ENCODE measurements at regions not wholly inside any gene's neighbourhood (a gene's known extent, or its start where the extent isn't known, plus 50 kb on each side); places are given as distances from the start of the nearest gene placed in this dataset.

GRCh38 chr2:212708355-212708754, 169.8 kb upstream of the ERBB4 start:
- no peak for DNase-seq (ENCODE audit: low read depth)

DNA sequence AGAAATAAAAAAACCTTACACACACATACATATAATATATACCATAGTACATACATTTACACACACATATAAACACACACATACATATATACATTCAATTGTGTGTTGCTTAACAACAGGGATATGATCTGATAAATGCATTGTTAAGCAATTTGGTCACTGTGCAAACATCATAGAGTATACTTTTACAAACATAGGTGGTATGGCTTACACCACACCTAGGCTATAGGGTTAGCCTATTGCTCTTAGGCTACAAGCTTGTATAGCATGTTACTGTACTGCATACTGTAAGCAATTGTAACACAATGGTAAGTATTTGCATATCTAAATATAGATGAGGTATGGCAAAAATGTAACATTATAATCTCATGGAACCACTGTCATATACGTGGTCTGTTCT, 156.8 kb upstream of the ERBB4 start:
- no peak for DNase-seq (ENCODE audit: low read depth)

DNA sequence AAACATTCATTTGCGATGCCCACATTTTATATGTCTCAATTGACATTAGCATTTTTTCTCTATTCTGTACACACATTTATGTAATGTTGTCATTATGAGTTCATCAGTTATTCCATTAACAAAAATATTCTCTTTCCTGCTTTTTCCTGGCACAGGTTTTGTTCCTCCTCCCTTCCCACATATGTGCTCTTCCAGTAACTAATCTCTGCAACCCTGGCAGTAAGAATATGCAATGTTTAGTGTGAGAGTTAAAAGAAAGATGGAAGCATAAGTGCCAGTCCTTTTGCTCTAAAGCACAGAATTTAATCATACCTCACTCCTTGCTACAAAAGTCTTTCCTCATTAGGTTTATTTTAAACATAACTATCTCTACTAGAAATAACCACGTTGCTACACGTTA, 155.8 kb upstream of the ERBB4 start:
- DNase-seq (ENCODE audit: low read depth) = no peak

- DNase-seq (ENCODE audit: low read depth) = no peak
Observed at GRCh38 chr2:212692466-212692865, 153.9 kb upstream of the ERBB4 start.

- DNase-seq (ENCODE audit: low read depth) = peak; percentile 46
Observed at GRCh38 chr2:212686285-212686895, 147.8 kb upstream of the ERBB4 start.

GRCh38 chr2:212683346-212684097, 144.9 kb upstream of the ERBB4 start:
- DNase-seq (ENCODE audit: low read depth) = no peak

- DNase-seq (ENCODE audit: low read depth) = no peak
Observed at GRCh38 chr2:212682937-212683336, 144.3 kb upstream of the ERBB4 start.

DNA sequence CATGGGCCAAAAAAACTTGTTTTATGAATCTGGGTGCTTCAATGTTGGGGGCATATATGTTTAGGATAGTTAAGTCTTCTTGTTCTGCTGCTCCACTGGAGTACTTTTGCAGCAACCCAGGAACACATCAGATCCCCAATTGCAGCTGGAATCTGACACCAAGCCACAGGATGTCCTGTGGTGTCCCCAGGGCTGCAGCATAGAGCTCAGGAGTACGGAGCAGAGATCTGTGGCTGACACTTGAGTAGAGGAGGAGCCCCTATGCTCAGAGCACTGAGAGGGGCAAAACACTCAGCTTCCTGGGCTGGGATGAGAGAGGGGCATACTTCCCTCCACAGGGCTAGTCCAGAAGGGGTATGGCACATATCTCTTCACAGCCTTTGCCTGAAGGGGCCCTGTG, 138.9 kb upstream of the ERBB4 start:
- DNase-seq (ENCODE audit: low read depth) = no peak

- DNase-seq (ENCODE audit: low read depth) = no peak
Observed at GRCh38 chr2:212672186-212672585, 133.6 kb upstream of the ERBB4 start.

DNA sequence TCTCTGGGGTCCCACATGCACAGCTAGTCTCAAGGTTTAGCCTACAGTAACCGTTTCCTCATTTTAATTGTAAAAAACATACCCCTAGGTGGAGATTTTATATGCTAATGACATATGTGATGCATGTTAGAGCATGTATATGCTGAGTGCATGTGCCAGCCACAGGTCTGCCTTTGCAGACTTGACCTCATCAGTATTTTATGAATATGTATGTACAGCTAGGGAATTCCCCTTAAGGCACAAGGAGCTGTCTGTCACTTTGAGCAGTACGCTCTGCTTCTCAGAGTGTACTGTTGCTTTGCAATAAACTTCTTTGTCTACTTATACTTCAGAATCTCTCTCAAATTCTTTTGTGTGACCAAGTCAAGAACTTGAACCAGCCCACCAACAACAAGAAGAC, 131.2 kb upstream of the ERBB4 start:
- DNase-seq (ENCODE audit: low read depth) = no peak

DNA sequence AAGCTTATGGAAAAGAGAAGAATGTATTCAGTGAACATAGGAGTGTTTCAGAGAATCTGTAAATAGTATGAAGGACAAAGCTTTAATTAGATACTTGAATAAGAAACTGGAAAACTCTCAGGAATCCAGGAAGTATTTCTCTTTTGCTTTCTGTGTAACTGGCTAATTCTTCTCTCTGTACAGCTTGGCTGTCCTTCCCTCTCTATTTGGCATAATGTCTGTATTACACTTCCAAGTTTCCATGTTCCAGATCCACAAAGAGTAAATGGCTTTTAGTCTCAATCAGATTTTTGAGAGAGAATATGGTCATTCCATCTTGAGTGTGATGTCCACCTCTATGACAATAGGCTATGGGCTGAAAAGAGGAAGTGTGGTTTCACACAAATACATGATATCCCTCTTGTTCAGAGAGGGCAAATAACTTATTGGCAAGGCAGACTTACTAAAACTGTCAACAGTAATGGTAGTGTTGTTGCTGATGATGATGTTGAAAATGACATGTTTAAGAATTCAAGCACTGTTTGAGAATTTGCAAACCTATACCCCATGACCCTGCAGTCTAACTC, 129.2 kb upstream of the ERBB4 start:
- no peak for DNase-seq (ENCODE audit: low read depth)

GRCh38 chr2:212665948-212666347, 127.3 kb upstream of the ERBB4 start:
- no peak for DNase-seq (ENCODE audit: low read depth)

DNA sequence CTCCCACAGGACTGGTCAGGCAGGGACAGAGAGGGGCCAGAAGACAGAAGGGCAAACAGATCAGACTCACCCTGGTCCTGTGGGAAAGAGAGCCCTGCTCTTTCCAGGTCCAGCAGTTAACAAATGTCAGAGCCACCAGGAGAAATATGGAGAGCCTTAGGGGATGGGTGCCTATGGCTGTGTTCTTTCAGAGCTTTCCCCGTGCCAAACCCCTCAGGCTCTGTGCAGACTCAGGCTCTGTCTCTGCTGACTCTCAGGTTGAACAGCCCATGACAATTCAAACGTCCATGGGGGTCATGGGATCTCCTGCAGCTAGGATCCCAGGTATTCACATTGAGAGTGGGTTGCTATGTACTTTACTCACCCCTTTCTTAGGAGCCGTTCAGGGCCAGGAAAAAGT, 120.8 kb upstream of the ERBB4 start:
- DNase-seq (ENCODE audit: low read depth) = no peak

DNA sequence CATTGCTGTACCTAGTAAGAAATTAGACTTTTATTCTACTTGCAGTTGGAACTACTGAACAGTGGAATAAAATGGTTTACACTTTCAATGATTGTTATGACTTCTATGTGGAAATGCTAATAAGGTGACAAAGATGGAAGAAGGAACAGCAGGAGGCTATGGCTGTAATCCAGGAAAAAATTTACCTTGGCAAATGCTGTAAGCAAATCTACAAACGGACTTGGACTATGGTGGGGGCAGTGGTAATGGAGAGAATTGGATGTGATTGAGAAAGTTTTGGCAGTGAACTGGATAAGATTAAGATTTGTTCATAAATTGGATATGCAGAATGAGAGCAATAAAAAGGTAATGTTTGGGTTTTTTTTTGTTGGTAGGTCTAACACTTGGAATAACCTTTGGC, 111.0 kb upstream of the ERBB4 start:
- DNase-seq (ENCODE audit: low read depth) = no peak

- no peak for DNase-seq (ENCODE audit: low read depth)
Observed at GRCh38 chr2:212646698-212647366, 108.2 kb upstream of the ERBB4 start.

DNA sequence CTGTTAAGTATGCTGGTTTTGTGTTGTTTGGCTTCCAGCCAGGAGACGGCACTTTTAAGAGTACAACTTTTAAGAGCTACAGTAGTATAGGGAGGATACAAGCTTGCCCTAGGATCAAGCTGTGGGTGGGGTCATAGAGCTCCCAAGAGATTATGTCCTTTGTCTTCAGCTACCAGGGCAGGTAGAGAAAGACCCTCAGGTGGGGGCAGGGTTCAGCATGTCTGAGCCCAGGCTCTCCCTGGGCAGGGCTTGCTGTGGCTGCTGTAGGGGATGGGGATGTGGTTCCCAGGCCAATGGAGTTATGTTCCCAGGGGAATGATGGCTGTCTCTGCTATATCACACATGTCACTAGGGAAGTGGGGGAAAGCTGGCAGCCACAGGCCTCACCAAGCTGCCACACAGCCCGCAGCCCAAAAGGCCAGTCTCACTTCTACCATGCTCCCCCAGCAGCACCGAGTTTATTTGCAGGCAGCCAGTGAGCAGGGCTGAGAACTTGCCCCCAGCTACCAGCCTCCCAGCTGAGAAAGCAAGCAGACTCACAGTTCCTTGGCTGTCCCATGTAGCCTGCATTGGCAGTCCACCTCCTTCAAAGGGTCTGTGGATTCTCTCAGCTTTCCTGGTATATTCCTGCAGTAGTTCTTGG, 105.7 kb upstream of the ERBB4 start:
- no peak for DNase-seq (ENCODE audit: low read depth)

- DNase-seq (ENCODE audit: low read depth) = no peak
Observed at GRCh38 chr2:212640428-212640827, 101.8 kb upstream of the ERBB4 start.

DNA sequence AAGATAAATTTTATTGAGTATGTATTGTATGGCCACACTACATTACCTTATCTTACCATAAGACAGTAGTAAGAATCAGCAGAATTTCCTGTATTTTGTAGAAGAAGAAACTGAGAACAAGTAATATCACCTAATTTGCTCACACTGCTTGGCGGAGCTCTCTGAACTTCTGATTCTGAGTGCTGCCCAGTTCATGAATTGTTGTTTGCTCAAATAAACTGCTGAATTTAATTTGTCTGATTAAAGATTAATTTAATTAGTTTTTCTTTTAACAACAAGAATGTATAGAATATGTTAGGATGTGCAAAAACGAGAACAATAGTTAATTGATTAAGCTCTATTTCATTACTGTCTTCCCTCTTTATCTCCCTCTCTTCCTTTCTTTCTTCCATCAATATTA, 100.1 kb upstream of the ERBB4 start:
- DNase-seq (ENCODE audit: low read depth) = no peak

GRCh38 chr2:212628586-212628985, 90.0 kb upstream of the ERBB4 start:
- DNase-seq (ENCODE audit: low read depth) = no peak

GRCh38 chr2:212626371-212626918, 87.8 kb upstream of the ERBB4 start:
- DNase-seq (ENCODE audit: low read depth) = no peak

- DNase-seq (ENCODE audit: low read depth) = no peak
Observed at GRCh38 chr2:212619954-212620353, 81.4 kb upstream of the ERBB4 start.

GRCh38 chr2:212618636-212619035, 80.0 kb upstream of the ERBB4 start:
- no peak for DNase-seq (ENCODE audit: low read depth)
